HG03135 (cell line): ENCODE measurements at regions not wholly inside any gene's neighbourhood (a gene's known extent, or its start where the extent isn't known, plus 50 kb on each side); places are given as distances from the start of the nearest gene placed in this dataset.

Source experiments
- ATAC-seq: cut with Tn5 transposase; IDR thresholded peaks from one replicate; pipeline ENCODE4 v1.9.1; 2021; ENCODE audit warnings: mild to moderate bottlenecking, moderate library complexity; ENCODE audit not compliant: unreplicated experiment

- no peak for ATAC-seq
Observed at GRCh38 chr6:22231616-22232015, 65.2 kb downstream of the PRL start.

- no peak for ATAC-seq
Observed at GRCh38 chr6:22236626-22237414, 60.0 kb downstream of the PRL start.
